SK-N-SH treated with all-trans-retinoic acid at 6 μM for 48 hours (cell line): ENCODE measurements at regions not wholly inside any gene's neighbourhood (a gene's known extent, or its start where the extent isn't known, plus 50 kb on each side); places are given as distances from the start of the nearest gene placed in this dataset.

Experiments
- CSDC2 ChIP-seq: fragments of 250-450 bp; sonication (Bioruptor Pico); IDR thresholded peaks from 2 replicates; pipeline ENCODE4 v1.5.0; 2020; ENCODE audit warnings: mild to moderate bottlenecking, moderate library complexity
- CSRNP3 ChIP-seq: fragments of 250-450 bp; sonication (Bioruptor Pico); IDR thresholded peaks from 2 replicates; pipeline ENCODE4 v1.5.1; 2021; ENCODE audit warnings: mild to moderate bottlenecking, moderate library complexity
- ESRRG ChIP-seq: fragments of 250-450 bp; sonication (Bioruptor Pico); IDR thresholded peaks from 2 replicates; pipeline ENCODE4 v1.6.1; 2021; ENCODE audit warnings: mild to moderate bottlenecking
- ISL1 ChIP-seq: fragments of 250-450 bp; sonication (Bioruptor Pico); IDR thresholded peaks from 2 replicates; pipeline ENCODE4 v2.1.2; 2022; ENCODE audit warnings: mild to moderate bottlenecking, moderate library complexity
- OSR1 ChIP-seq: fragments of 250-450 bp; sonication (Bioruptor Pico); IDR thresholded peaks from 2 replicates; pipeline ENCODE4 v1.8.0; 2022; ENCODE audit warnings: moderate library complexity, mild to moderate bottlenecking, inconsistent platforms
- PPARA ChIP-seq: fragments of 250-450 bp; sonication (Bioruptor Pico); IDR thresholded peaks from 2 replicates; pipeline ENCODE4 v1.5.0; 2020; ENCODE audit warnings: mild to moderate bottlenecking, borderline replicate concordance
- SNAI2 ChIP-seq: fragments of 250-450 bp; sonication (Bioruptor Pico); IDR thresholded peaks from 2 replicates; pipeline ENCODE4 v1.5.0; 2020; ENCODE audit warnings: mild to moderate bottlenecking, moderate library complexity
- TCF4 ChIP-seq: fragments of 250-450 bp; sonication (Bioruptor Pico); IDR thresholded peaks from 2 replicates; pipeline ENCODE4 v1.8.0; 2021; ENCODE audit warnings: mild to moderate bottlenecking, moderate library complexity, borderline replicate concordance
- TSHZ2 ChIP-seq: fragments of 250-450 bp; sonication (Bioruptor Pico); IDR thresholded peaks from 2 replicates; pipeline ENCODE4 v1.5.0; 2020; ENCODE audit warnings: mild to moderate bottlenecking, moderate library complexity
- ZC3H10 ChIP-seq: fragments of 250-450 bp; sonication (Bioruptor Pico); IDR thresholded peaks from 2 replicates; pipeline ENCODE4 v1.5.1; 2021; ENCODE audit warnings: mild to moderate bottlenecking, moderate library complexity
- ZFP3 ChIP-seq: fragments of 250-450 bp; sonication (Bioruptor Pico); IDR thresholded peaks from 2 replicates; pipeline ENCODE4 v1.5.0; 2020; ENCODE audit warnings: mild to moderate bottlenecking, moderate library complexity
- TF ChIP-seq, protein P1 (sequence below): fragments of 250-450 bp; sonication (Bioruptor Pico); IDR thresholded peaks from 2 replicates; pipeline ENCODE4 v1.5.1; 2020; ENCODE audit warnings: low read depth, mild to moderate bottlenecking, moderate library complexity
- TF ChIP-seq, protein P2 (sequence below): fragments of 250-450 bp; sonication (Bioruptor Pico); IDR thresholded peaks from 2 replicates; pipeline ENCODE4 v1.8.0; 2020; ENCODE audit warnings: mild to moderate bottlenecking, moderate library complexity, borderline replicate concordance

GRCh38 chr9:12194731-12195130, 498.5 kb upstream of the TYRP1 start:
- TF ChIP-seq, protein P1, sequence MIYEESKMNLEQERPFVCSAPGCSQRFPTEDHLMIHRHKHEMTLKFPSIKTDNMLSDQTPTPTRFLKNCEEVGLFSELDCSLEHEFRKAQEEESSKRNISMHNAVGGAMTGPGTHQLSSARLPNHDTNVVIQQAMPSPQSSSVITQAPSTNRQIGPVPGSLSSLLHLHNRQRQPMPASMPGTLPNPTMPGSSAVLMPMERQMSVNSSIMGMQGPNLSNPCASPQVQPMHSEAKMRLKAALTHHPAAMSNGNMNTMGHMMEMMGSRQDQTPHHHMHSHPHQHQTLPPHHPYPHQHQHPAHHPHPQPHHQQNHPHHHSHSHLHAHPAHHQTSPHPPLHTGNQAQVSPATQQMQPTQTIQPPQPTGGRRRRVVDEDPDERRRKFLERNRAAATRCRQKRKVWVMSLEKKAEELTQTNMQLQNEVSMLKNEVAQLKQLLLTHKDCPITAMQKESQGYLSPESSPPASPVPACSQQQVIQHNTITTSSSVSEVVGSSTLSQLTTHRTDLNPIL (CRISPR knock-in tag) = no peak
- TF ChIP-seq ESRRG (no peak), ZC3H10 (CRISPR knock-in tag) (no peak), PPARA (no peak), ISL1 (no peak), CSDC2 (CRISPR knock-in tag) (no peak), TCF4 (no peak), TSHZ2 (CRISPR knock-in tag) (no peak), CSRNP3 (CRISPR knock-in tag) (no peak), ZFP3 (CRISPR knock-in tag) (no peak), SNAI2 (CRISPR knock-in tag) (no peak), OSR1 (CRISPR knock-in tag) (no peak)
- TF ChIP-seq, protein P2, sequence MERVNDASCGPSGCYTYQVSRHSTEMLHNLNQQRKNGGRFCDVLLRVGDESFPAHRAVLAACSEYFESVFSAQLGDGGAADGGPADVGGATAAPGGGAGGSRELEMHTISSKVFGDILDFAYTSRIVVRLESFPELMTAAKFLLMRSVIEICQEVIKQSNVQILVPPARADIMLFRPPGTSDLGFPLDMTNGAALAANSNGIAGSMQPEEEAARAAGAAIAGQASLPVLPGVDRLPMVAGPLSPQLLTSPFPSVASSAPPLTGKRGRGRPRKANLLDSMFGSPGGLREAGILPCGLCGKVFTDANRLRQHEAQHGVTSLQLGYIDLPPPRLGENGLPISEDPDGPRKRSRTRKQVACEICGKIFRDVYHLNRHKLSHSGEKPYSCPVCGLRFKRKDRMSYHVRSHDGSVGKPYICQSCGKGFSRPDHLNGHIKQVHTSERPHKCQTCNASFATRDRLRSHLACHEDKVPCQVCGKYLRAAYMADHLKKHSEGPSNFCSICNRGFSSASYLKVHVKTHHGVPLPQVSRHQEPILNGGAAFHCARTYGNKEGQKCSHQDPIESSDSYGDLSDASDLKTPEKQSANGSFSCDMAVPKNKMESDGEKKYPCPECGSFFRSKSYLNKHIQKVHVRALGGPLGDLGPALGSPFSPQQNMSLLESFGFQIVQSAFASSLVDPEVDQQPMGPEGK (CRISPR knock-in tag) = no peak
